Neural cell (in vitro differentiated cells): ENCODE measurements at regions not wholly inside any gene's neighbourhood (a gene's known extent, or its start where the extent isn't known, plus 50 kb on each side); places are given as distances from the start of the nearest gene placed in this dataset.

Experiments used
- CTCF ChIP-seq: fragments of 450-650 bp; IDR thresholded peaks from 2 replicates; pipeline ENCODE4 v1.5.1; 2014; ENCODE audit warnings: antibody characterized with exemption, mild to moderate bottlenecking, moderate library complexity; ENCODE audit not compliant: poor library complexity, severe bottlenecking
- EZH2 ChIP-seq: fragments of 200-600, 300-800 bp; shearing (Covaris generic), sonication (generic); IDR thresholded peaks from 2 replicates; pipeline ENCODE4 v1.6.1; 2014; ENCODE audit warnings: antibody characterized with exemption, low read length, borderline replicate concordance, mild to moderate bottlenecking; ENCODE audit not compliant: insufficient read depth, poor library complexity, severe bottlenecking
- POLR2AphosphoS5 ChIP-seq: IDR thresholded peaks from 2 replicates; pipeline ENCODE4 v1.6.1; 2012

- TF ChIP-seq CTCF (no peak), POLR2AphosphoS5 (no peak), EZH2 (no peak)
These were observed 708.8 kb downstream of the DHX35 start for GRCh38 chr20:39670988-39671387.
